Panc1 (cell line): ENCODE measurements at regions not wholly inside any gene's neighbourhood (a gene's known extent, or its start where the extent isn't known, plus 50 kb on each side); places are given as distances from the start of the nearest gene placed in this dataset.

Experiments used
- ATAC-seq: fragments of 200-7000 bp; cut with Tn5 transposase; 2 replicates; pipeline ENCODE4 v1.9.1; 2020; ENCODE audit warnings: mild to moderate bottlenecking, moderate library complexity
- BruUV-seq: library from RNA; stranded (reverse); fragments of 400-500 nt; replicated peaks from 2 replicates; lab custom pipeline; 2021; lab: Mats Ljungman, UMichigan
- CTCF ChIA-PET: fragments of 300-600 bp; sonication (Branson Sonifier 250); formaldehyde crosslinking; loops from one replicate; lab custom pipeline; 2022; ENCODE audit warnings: antibody characterized with exemption; lab: Charles Lee
- POLR2A ChIA-PET: fragments of 300-600 bp; sonication (Branson Sonifier 250); formaldehyde crosslinking; loops from one replicate; lab custom pipeline; 2022; ENCODE audit warnings: antibody characterized with exemption; lab: Charles Lee
- DNase-seq: peaks from one replicate; pipeline ENCODE4 v3.0.0-alpha.2; 2010; ENCODE audit warnings: low read depth, low spot score
- H3K27ac ChIP-seq: 2 replicates; pipeline ENCODE4 v1.5.1; 2011; ENCODE audit warnings: mild to moderate bottlenecking, low read length, inconsistent platforms
- H3K27me3 ChIP-seq: fragments of 200-500 bp; sonication (Bioruptor generic); 2 replicates; pipeline ENCODE4 v1.6.0; 2014; ENCODE audit warnings: low read length, inconsistent platforms; ENCODE audit not compliant: control insufficient read depth, insufficient read depth
- H3K36me3 ChIP-seq: fragments of 200-500 bp; sonication (Bioruptor generic); 2 replicates; pipeline ENCODE4 v1.5.1; 2014; ENCODE audit warnings: inconsistent platforms, mild to moderate bottlenecking, low read length, moderate library complexity; ENCODE audit not compliant: control insufficient read depth, insufficient read depth
- H3K4me1 ChIP-seq: 2 replicates; pipeline ENCODE4 v1.5.1; 2011; ENCODE audit warnings: inconsistent platforms, mild to moderate bottlenecking, low read length, moderate library complexity; ENCODE audit not compliant: control insufficient read depth, insufficient read depth
- H3K4me3 ChIP-seq, 2 experiments: 2 replicates each; pipeline ENCODE4 v1.5.1; 2011 to 2012; ENCODE audit warnings: low read depth in 2 of 2, low read length in 2 of 2, mild to moderate bottlenecking in 2 of 2, inconsistent platforms in 1 of 2, moderate library complexity in 1 of 2
- H3K9me3 ChIP-seq: fragments of 200-500 bp; sonication (Bioruptor generic); 2 replicates; pipeline ENCODE4 v1.5.1; 2014; ENCODE audit warnings: low read depth, mild to moderate bottlenecking, inconsistent platforms, low read length, moderate library complexity; ENCODE audit not compliant: control insufficient read depth, insufficient read depth
- POLR2AphosphoS5 ChIP-seq: IDR thresholded peaks from 2 replicates; pipeline ENCODE4 v1.6.1; 2012; ENCODE audit warnings: mild to moderate bottlenecking, low read depth, low read length, moderate library complexity
- SIN3A ChIP-seq: IDR thresholded peaks from 2 replicates; pipeline ENCODE4 v1.6.1; 2012; ENCODE audit warnings: low read depth, mild to moderate bottlenecking, low read length, moderate library complexity, borderline replicate concordance; ENCODE audit not compliant: insufficient read depth
- TCF7L2 ChIP-seq: IDR thresholded peaks from 2 replicates; pipeline ENCODE4 v1.6.1; 2011; ENCODE audit warnings: mild to moderate bottlenecking, low read depth, low read length, inconsistent platforms
- in situ Hi-C: cut with HindIII; loops from 2 replicates; pipeline ENCODE4 v1.10.0; 2016; ENCODE audit warnings: low sequenced_read_pairs, low pct_unique_long_range_greater_than_20kb
- intact Hi-C: fragments of 100-400 bp; cut with micrococcal nuclease; formaldehyde crosslinking; loops from one replicate; pipeline ENCODE4 v1.10.0; 2022; ENCODE audit not compliant: unreplicated experiment
- TF ChIP-seq, protein P1 (sequence below): fragments of 450-650 bp; IDR thresholded peaks from 2 replicates; pipeline ENCODE4 v1.5.1; 2017; ENCODE audit warnings: mild to moderate bottlenecking
- TF ChIP-seq, protein P2 (sequence below), 2 experiments: IDR thresholded peaks; 2 replicates each; pipeline ENCODE4 v1.6.1; 2011 to 2012; ENCODE audit warnings: low read depth in 2 of 2, control low read depth in 1 of 2, low read length in 1 of 2, mild to moderate bottlenecking in 1 of 2, moderate library complexity in 1 of 2; ENCODE audit not compliant: insufficient read depth in 1 of 2

DNA sequence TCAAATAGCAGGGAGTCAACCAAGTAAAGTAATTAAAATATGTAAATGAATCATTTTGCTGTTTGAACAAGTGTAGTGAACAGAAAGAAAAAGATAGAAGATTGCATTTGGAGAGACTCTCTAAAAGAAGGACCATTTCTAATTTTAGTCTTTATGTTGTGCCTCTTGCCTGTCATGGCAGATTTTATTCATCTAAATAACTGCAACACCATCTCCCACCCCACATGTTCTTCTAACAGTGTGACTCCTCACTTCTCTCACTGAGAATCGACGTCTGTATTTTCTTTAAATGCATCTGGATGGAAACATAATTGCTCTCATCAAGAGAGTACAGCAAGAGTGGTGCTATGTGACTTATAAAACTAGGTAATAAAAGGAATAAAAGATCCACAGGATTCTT is 439.9 kb upstream of the GBE1 start:
- TF ChIP-seq TCF7L2: no peak
- no peak for TF ChIP-seq SIN3A
- no peak for TF ChIP-seq POLR2AphosphoS5
- TF ChIP-seq, protein P1, sequence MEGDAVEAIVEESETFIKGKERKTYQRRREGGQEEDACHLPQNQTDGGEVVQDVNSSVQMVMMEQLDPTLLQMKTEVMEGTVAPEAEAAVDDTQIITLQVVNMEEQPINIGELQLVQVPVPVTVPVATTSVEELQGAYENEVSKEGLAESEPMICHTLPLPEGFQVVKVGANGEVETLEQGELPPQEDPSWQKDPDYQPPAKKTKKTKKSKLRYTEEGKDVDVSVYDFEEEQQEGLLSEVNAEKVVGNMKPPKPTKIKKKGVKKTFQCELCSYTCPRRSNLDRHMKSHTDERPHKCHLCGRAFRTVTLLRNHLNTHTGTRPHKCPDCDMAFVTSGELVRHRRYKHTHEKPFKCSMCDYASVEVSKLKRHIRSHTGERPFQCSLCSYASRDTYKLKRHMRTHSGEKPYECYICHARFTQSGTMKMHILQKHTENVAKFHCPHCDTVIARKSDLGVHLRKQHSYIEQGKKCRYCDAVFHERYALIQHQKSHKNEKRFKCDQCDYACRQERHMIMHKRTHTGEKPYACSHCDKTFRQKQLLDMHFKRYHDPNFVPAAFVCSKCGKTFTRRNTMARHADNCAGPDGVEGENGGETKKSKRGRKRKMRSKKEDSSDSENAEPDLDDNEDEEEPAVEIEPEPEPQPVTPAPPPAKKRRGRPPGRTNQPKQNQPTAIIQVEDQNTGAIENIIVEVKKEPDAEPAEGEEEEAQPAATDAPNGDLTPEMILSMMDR: no peak
- TF ChIP-seq, protein P2, sequence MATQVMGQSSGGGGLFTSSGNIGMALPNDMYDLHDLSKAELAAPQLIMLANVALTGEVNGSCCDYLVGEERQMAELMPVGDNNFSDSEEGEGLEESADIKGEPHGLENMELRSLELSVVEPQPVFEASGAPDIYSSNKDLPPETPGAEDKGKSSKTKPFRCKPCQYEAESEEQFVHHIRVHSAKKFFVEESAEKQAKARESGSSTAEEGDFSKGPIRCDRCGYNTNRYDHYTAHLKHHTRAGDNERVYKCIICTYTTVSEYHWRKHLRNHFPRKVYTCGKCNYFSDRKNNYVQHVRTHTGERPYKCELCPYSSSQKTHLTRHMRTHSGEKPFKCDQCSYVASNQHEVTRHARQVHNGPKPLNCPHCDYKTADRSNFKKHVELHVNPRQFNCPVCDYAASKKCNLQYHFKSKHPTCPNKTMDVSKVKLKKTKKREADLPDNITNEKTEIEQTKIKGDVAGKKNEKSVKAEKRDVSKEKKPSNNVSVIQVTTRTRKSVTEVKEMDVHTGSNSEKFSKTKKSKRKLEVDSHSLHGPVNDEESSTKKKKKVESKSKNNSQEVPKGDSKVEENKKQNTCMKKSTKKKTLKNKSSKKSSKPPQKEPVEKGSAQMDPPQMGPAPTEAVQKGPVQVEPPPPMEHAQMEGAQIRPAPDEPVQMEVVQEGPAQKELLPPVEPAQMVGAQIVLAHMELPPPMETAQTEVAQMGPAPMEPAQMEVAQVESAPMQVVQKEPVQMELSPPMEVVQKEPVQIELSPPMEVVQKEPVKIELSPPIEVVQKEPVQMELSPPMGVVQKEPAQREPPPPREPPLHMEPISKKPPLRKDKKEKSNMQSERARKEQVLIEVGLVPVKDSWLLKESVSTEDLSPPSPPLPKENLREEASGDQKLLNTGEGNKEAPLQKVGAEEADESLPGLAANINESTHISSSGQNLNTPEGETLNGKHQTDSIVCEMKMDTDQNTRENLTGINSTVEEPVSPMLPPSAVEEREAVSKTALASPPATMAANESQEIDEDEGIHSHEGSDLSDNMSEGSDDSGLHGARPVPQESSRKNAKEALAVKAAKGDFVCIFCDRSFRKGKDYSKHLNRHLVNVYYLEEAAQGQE (IDR thresholded peaks at IDR 0.05; ENCODE audit: insufficient read depth in 1 of 2, low read depth in 2 of 2, low read length in 1 of 2): no peak
- BruUV-seq: no TSS peak
- in situ Hi-C loops: no loop called here
- Histone ChIP-seq H3K9me3 (no peaks in the 10 kb centered on the region), H3K36me3 (no peaks in the 10 kb centered on the region), H3K27me3 (no peaks in the 10 kb centered on the region), H3K4me1 (no peaks in the 10 kb centered on the region), H3K4me3 (no peak overlapping the region), H3K27ac (no peak overlapping the region)
- ATAC-seq (no peak), DNase-seq (no peak)
- ChIA-PET POLR2A (no interaction called here), CTCF (no interaction called here)
- intact Hi-C loops: no loop called here

DNA sequence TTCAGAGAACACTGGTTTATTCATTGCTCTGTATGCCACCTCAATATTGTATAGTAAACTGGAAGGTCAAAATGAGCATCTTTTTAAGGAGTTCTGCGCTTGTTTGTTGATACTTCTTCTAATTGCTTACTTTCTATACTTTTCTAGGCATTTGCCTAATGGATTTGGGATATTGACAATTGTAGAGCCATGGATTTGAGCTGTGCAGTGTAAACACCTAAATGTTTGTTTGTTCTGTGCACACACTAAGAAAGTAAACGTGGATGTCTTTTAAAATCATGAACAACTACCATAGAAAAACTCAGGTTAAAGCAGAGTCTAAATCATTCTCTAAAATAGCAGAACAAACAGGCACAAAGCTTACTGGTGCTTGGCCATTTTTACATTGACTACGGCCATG is 436.6 kb upstream of the GBE1 start:
- intact Hi-C loops (no loop called here), in situ Hi-C loops (no loop called here)
- POLR2A ChIA-PET: no interaction called here
- Histone ChIP-seq H3K36me3 (no peaks in the 10 kb centered on the region), H3K9me3 (no peaks in the 10 kb centered on the region), H3K27ac (no peak overlapping the region), H3K4me1 (no peaks in the 10 kb centered on the region), H3K27me3 (no peaks in the 10 kb centered on the region), H3K4me3 (no peak overlapping the region)
- ATAC-seq (no peak), DNase-seq (no peak)
- CTCF ChIA-PET: no interaction called here
- TF ChIP-seq TCF7L2 (no peak), SIN3A (no peak), POLR2AphosphoS5 (no peak)
- TF ChIP-seq, protein P1: no peak
- TF ChIP-seq, protein P2 (IDR thresholded peaks at IDR 0.05; ENCODE audit: insufficient read depth in 1 of 2, low read depth in 2 of 2, low read length in 1 of 2): no peak
- no TSS peak for BruUV-seq
